GM21390 (cell line): ENCODE measurements at regions not wholly inside any gene's neighbourhood (a gene's known extent, or its start where the extent isn't known, plus 50 kb on each side); places are given as distances from the start of the nearest gene placed in this dataset.
"Not testable (repeated sequence)": the region's sequence is repeated elsewhere in the genome, so short reads cannot be mapped to it uniquely, and the experiment has no call there.

Source experiments
- ATAC-seq: cut with Tn5 transposase; IDR thresholded peaks from one replicate; pipeline ENCODE4 v1.9.1; 2021; ENCODE audit not compliant: unreplicated experiment

DNA sequence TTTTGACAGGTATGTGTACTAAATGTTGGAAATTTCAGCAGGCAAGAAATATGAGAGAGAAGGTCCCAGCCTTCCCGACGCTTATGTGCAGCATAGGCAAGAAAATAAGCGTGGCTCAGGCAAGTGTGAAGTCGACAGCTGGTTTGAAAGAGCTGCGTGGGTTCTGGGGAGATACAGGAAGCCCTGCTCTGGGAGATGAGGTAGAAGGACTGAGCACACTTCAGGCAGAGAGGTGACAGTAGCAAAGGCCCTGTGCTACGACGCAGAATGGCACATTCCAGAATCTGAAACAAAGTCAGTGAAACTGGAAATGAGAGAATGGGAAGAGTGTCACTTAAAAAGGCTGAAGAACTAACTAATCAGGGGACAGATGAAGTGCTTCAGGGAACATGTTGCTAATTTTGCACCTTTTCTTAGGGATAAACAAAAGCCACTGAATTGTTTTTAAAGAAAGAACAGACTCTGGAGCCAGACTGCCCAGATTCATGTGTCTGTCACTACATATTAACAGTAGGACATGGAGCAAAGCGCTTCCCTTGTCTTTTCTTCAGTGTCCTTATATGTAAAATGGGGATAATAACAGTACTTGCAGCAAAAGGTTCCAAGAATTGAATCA lies 160.1 kb downstream of the SPRY2 start:
- no peak for ATAC-seq

DNA sequence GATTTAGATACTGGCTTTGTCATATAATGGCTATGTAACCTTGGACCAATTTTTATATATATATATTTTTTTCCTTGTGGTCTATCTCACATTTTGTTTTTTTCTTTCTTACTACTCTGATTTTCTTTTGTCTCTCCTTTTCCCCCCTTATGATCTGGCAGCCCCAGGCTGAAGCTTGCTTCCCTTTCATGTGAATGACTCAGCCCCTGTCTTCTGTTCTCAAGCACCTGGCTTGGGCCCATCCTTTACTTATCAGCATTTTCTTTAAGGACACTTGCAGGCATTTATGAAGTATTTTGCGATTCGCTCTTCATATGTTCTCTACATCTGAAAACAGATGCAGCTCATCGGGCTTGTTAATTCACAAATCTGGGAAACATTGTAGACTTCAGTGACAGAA lies 163.6 kb downstream of the SPRY2 start:
- no peak for ATAC-seq

DNA sequence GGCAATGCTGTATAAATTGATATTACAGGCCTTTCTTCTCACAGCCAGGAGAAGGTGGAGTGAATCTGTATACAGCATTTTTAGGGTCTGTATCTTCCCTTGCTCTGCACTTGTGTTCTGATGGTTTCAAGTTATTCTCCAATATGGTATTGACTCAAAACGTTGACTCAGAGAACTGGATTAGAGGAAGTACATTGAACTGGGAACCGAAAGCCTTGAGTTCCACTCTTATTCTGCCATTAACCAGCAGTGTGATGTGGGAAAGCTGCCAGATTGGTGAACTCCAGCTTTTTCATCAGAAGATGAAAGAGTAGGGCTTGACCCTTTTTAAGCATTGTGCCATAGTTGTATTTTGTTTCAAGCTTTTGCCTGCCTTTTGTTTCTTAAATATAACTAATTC lies 167.7 kb downstream of the SPRY2 start:
- no peak for ATAC-seq

DNA sequence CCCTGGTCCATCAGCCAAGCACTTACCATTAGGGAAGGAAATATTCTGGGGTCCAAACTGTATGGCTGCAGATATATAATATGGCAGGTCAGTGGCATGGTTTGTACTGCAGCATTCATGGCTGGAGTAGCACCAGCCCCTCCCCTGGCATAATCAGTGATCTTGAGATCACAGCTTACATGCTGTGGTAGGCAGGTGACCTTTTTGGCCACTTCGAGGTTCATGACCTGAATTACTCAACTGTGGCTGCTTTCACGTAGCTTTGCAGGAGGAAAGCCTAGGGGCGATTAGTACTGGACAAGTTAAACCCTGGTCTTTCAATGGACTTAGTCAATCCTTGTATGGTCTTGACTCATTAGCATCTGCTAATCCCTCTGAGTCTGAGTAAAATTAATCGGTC lies 169.8 kb downstream of the SPRY2 start:
- ATAC-seq = no peak

DNA sequence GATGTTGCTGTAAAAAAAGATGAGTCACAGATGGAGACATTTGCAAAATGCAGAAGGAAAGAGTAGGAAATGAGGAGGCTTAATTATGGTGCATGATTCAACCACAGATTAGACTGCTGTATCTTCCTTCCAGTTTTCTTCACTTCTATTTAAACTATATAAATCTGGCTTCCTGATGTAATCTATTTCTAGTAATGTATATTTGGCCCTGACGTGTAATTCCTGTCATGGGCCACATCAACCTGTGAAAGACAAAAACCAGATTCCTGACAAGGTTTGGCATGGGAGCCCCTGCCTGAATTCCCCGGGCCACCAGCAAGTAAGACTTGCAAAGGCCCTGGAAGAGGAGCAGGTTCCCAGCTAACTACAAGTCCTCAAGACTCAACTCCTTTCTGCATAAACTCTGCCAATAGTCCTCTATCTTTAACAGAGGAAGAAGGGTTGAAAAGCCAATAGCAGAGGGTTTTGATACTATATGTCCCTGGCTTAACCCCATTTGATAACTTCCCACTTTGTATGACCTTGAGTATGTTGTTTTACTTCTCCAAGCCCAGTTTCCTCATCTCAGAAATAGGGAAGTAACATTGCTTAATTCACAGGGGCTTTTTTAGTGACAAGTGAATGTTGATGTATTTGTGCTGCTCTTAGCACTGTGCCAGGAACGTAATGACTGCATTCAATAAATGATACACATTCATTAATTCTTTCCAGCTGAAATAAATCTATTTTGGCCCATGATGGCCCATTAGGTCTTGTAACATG lies 172.7 kb downstream of the SPRY2 start:
- no peak for ATAC-seq

DNA sequence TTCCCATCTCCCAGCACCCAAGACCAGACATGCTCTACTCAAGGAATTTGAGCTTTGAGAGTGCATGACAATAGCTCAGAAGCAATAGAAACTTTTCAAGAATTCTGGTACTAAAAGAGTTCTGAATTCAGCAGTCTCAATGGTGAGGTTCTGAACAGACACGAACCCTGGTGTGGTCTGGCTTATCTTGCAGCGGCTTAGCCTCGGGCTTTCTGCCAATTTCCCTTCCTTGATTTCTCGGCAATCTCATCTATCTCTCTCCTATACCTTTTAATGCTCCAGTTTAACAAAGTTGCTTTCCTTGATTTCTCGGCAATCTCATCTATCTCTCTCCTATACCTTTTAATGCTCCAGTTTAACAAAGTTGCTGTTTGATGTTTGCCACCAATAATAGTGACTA lies 174.6 kb downstream of the SPRY2 start:
- ATAC-seq = no peak

DNA sequence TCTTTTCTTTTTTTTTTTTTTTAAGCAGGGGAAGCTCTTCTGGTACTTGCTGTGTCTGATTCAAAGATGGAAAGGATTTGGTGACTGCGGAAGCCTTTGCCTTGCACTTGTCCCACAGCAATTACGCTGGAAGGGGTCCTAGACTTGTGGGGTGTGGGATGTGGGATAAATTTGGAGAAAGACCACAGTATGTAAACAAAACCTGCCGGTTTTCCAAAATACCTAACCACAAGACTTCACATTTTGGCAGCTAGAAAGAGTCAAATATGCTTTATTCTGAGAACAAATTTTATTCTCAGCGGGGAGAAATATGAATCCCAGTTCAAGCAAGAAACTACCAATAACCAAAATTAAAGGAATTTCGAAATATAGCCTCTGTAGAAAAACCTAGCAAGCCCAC lies 176.5 kb downstream of the SPRY2 start:
- ATAC-seq = no peak

DNA sequence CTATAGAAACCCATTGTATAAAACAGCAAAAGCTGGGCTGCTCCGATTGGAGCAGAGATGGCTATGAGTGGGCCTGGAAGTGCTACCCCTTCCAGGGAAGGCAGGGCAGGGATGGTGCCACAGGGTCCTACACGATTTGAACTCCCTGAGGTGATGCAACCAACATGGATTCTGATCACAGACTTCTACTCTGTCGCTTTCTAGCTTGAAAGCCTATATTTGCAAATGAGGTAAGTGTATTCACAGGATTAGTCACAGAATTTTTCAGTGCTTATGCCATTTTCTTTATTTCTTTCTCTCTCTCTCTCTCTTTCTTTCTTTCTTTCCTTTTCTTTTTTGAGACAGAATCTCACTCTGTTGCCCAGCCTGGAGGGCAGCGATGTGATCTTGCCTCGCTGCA lies 179.0 kb downstream of the SPRY2 start:
- ATAC-seq = no peak

DNA sequence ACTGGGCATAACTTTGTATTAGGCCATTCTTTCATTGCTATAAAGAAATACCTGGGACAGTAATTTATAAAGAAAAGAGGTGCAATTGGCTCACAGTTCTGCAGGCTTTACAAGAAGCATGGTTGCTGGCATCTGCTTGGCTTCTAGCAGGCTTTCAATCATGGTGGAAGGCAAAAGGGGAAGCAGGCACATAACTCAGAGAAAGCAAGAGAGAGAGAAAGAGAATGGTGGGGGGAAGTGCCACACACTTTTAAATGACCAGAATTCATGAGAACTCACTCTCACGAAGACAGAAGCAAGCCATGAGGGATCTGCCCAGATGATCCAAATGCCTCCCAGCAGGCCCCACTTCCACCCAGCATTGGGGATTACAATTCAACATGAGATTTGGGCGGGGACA lies 179.7 kb downstream of the SPRY2 start:
- ATAC-seq = no peak

DNA sequence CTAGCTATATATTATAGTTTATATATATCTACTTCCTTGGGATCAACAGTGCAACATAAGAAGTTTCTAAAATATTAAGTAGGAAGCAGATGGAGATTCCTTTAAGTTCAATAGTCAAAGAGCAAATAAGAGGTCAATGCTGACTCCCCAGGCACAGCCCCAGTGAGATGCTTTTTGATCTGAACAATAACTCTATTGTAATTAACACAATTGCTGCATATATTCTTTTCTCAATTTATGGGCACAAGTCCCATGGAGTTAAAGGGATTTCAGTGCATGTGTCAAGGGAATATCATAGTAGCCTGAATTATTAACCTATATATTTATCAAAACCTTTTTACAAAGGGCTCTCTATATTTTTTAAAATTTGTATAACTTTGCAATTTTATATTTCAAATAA lies 180.8 kb downstream of the SPRY2 start:
- no peak for ATAC-seq

DNA sequence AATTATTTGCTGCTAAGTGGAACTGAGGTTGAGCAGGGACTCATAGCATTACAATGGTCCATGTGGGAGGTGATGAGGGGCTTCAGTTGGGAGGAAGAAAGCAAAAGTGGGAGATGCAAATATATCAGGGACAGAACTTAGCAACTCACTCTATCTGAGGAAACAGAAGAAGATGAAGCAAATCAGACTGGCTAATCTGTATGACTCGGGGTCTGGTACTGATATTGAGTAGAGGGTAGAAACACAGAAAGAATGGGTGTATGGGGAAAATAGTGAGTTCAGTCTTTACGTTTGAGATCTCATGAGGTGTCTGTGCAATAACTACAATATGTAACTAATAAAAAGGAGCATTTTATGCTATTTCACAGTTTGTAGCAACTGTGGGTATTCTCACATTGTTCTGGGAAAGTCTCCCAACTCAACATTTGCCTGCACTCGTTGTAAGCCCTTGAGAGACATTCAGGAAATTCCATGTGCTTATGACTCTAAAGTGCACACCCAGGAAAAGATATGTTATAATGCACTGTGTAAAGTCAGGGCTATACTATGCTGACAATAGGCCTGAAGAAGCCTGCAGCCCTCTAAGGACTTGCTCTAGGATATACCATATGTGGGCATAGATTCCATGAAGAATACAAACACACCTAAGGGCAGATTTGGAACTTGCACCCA lies 183.5 kb downstream of the SPRY2 start:
- no peak for ATAC-seq

DNA sequence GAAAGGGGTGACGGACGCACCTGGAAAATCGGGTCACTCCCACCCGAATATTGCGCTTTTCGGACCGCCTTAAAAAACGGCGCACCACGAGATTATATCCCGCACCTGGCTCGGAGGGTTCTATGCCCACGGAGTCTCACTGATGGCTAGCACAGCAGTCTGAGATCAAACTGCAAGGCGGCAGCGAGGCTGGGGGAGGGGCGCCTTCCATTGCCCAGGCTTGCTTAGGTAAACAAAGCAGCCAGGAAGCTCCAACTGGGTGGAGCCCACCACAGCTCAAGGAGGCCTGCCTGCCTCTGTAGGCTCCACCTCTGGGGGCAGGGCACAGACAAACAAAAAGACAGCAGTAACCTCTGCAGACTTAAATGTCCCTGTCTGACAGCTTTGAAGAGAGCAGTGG lies 188.8 kb downstream of the SPRY2 start:
- not testable (repeated sequence) for ATAC-seq

DNA sequence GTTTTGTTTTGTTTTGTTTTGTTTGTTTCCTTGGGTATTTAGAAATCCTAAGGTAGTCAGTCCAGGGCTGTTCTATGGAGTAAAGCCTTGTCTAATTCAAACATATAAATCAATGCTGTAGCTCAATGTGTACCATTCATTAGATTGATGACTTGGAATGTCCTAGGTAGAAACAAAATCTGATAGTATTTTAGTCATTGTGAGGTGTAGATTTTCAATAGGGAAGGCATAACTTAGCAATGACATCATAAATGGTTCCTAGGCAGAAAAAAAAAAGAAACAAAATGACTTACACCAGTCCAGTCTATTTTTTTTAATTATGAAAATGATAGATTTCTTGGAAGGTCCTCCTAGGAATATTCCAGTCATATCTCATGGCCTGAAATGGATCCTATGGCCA lies 189.9 kb downstream of the SPRY2 start:
- no peak for ATAC-seq

DNA sequence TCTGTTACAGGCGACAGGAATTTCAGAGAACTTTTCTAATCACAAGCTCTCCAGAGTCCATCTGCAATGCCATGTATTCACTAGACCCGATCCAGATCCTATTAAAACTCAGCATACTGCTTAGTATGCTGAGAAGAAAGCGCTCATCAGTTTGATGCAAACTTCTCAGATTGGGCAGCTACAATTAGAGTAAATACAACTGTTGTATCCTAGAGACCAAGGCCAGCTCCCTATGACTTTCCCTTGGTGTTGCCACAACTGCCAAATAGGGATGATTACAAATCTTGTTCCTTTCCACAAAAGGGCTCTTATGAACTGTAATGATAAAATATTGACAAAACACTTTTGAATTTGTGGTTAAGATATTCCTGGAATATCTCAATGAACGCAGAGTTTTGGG lies 191.2 kb downstream of the SPRY2 start:
- ATAC-seq = no peak

DNA sequence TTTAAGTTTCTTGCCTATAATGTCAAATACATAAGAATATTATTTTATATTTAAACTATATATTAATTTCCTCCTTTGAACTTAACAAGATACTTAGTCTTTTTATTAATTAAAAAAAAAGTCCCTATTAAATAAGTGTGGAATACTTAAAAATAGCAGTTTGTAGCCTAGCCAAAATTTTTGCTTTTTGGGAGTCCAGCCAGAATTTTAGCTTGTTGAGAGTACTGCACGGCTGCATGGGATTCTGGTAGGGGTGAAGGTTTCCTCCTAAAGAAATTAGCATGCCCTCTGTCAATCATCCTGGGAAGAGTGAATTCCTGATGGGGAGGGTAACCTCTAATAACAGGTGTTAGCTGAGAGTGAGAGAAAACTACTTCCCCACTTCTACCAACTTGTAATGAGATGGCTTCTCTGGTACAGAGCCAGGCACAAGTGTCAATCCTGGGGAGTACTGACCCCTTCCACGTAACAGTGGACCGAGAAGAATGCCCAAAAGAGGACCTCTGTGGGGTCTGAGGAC lies 195.7 kb downstream of the SPRY2 start:
- ATAC-seq = no peak

DNA sequence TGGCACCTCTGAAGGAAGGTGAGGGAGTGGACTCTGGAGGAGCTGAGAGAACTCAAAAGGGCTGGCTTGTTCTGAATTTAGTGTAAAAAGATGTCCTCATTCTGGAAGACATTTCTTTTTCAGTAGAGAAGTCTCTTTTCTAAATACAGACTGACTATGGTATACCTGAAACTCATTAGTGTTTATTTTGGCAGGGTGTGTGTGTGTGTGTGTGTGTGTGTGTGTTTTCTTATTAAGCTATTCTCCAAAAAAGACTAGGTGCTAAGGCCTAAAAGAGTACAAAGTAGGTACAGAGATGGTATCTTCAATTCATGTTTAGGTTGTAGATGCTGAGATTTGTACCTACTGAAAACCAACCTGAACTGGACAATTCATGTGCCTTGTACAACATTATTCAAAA lies 196.4 kb downstream of the SPRY2 start:
- ATAC-seq = no peak

DNA sequence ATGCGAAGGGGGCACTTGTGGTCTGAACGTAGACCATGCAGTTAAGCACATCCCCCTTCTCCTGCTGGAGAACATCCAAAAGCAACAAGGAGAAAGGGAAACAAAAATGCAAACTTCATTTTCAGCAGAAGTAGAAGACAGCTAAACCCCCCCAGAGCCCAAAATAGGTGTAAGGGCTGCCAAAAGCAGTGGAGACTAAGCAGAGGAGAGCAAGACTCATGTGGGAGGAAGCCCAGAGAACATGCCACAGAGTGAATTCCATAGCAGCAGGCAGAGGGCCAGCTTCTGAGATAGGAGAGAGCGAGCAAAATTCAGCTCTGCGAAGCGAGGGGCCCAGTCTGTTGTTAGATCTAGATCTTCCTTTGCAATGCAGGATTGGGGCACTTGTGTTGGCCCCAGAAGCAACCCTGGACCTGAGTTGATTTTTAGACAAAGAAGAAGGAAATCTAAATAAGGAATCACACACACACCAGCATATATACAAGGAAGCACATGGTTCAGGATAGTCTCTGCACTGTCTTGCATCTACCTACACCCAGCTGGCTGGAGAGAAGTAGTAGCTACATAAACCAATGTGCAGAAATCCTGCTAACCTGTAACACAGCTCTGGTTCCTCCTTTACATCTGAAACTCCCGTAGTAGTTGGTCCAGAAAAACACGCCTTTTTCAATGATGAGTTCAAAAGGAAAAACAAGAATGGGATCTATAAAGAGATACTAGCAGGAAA lies 199.6 kb downstream of the SPRY2 start:
- no peak for ATAC-seq

DNA sequence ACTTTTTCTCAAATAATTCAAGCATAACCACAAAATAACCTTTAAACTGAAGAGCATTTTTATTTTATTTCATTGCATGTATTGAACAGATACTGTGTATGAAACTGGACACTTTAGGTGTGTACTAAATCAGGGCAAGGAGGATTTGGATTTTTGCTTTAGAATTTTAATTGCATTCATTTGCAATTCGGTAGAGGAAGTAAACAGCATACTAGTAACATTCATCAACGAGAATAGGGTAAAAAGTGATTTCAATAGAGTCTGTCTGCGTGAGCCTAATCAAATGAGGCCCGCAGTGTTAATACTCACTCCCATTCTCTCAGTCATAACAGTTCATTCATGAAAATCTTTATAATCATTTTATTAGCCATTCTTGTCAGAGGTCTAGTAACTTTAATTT lies 200.2 kb downstream of the SPRY2 start:
- ATAC-seq = no peak

DNA sequence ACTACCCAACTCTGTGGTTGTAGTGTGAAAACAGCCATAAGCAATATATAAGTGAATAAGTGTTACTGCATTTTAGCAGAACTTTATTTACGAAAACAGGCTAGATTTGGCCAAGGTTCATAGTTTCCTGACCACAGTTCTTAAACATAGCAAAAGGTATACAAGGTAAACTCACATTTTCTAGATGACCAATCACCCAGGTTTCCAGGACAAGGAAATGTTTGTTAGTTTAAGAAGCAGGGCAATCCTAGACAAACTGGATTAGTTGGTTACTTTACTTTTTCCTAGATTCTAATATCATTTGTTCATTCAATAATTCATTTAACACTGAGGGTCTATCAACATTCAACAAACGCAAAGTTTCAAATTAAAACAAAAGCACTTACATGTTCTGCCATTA lies 201.7 kb downstream of the SPRY2 start:
- ATAC-seq = no peak

DNA sequence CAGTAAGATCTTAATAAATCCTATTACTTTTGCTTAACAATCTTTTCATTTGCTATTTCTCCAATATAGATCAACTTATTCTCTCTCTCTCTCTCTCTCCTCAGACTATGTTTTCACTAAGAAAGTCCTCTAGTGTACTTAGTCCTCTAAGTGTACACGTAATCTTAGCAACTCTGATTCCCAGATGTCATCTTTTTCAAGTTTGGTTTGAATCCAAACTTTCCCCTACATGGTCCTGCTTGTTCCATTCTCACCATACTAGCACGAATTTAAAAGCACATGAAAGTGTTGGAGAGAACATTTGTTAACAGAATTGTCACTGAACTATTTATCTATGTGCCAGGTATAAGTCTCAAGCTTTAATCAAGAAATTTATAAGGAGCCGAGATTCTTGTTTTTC lies 202.9 kb downstream of the SPRY2 start:
- no peak for ATAC-seq

DNA sequence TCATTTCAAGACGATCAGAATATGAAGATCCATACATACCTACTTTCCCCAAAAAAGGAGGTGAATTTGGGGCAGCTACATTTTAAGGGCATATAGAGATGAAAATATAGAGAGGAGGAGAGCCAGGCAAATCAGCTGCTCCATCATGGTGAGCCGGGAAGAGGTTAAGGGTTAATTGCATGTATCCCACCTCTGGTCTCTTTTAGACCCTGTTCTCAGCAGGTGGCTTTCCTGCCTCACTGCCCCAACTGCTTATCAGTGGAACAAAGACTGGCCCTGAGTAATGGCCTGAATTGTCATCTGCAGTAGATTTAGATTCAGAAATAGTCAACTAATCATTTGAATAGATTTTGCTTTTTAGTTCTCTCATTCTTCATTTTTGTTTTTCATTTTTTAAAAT lies 206.6 kb downstream of the SPRY2 start:
- no peak for ATAC-seq
